ENCODE measurements at regions not wholly inside any gene's neighbourhood (a gene's known extent, or its start where the extent isn't known, plus 50 kb on each side); places are given as distances from the start of the nearest gene placed in this dataset.

- TF ChIP-seq CTCF (IDR thresholded peaks at IDR 0.05) (no peak), POLR2A (IDR thresholded peaks at IDR 0.05) (no peak), EP300 (IDR thresholded peaks at IDR 0.05) (no peak)
Measured at GRCh38 chr16:17773698-17774101, 302.9 kb upstream of the XYLT1 start.

Data from ovary (tissue), 3 donors.